KMS-11 (cell line): ENCODE measurements at regions not wholly inside any gene's neighbourhood (a gene's known extent, or its start where the extent isn't known, plus 50 kb on each side); places are given as distances from the start of the nearest gene placed in this dataset.

Source experiments
- H2AFZ ChIP-seq: fragments of 200-600 bp; sonication (generic); 2 replicates; pipeline ENCODE4 v1.6.1; 2016; ENCODE audit warnings: antibody characterized with exemption, mixed run types, low read depth
- H3K27ac ChIP-seq: fragments of 200-600 bp; sonication (generic); 2 replicates; pipeline ENCODE4 v1.6.1; 2016; ENCODE audit warnings: mild to moderate bottlenecking, mixed run types
- H3K27me3 ChIP-seq: fragments of 200-600 bp; sonication (generic); 2 replicates; pipeline ENCODE4 v1.6.1; 2017; ENCODE audit warnings: mild to moderate bottlenecking, low read depth, mixed run types, moderate library complexity; ENCODE audit not compliant: insufficient read depth
- H3K36me3 ChIP-seq: fragments of 200-600 bp; sonication (generic); 2 replicates; pipeline ENCODE4 v1.6.1; 2017; ENCODE audit warnings: mild to moderate bottlenecking, mixed run types; ENCODE audit not compliant: insufficient read depth
- H3K4me1 ChIP-seq: fragments of 200-600 bp; sonication (generic); 2 replicates; pipeline ENCODE4 v1.6.1; 2016; ENCODE audit warnings: mild to moderate bottlenecking, low read depth, mixed run types; ENCODE audit not compliant: poor library complexity, severe bottlenecking
- H3K4me2 ChIP-seq: fragments of 200-600 bp; sonication (generic); 2 replicates; pipeline ENCODE4 v1.7.0; 2016; ENCODE audit warnings: mild to moderate bottlenecking, mixed run types
- H3K4me3 ChIP-seq: fragments of 200-600 bp; sonication (generic); IDR thresholded peaks from 2 replicates; pipeline ENCODE4 v1.6.1; 2017; ENCODE audit warnings: low read depth, low read length, mixed read lengths; ENCODE audit not compliant: insufficient read depth
- H3K79me2 ChIP-seq: fragments of 200-600 bp; sonication (generic); 2 replicates; pipeline ENCODE4 v1.6.1; 2016; ENCODE audit warnings: low read depth, mixed run types; ENCODE audit not compliant: insufficient read depth
- H3K9ac ChIP-seq: fragments of 200-600 bp; sonication (generic); 2 replicates; pipeline ENCODE4 v1.6.1; 2016; ENCODE audit warnings: mild to moderate bottlenecking, mixed run types
- H4K20me1 ChIP-seq: fragments of 200-600 bp; sonication (generic); 2 replicates; pipeline ENCODE4 v1.6.1; 2016; ENCODE audit warnings: mild to moderate bottlenecking, mixed run types; ENCODE audit not compliant: insufficient read depth
- CTCF ChIP-seq: fragments of 200-600 bp; sonication (generic); conservative IDR thresholded peaks from 2 replicates; pipeline ENCODE4 v1.6.1; 2017; ENCODE audit warnings: low read depth, mild to moderate bottlenecking, antibody characterized with exemption, low read length, moderate library complexity, mixed read lengths

GRCh38 chr11:103546236-103546635 lies 437.0 kb downstream of the DYNC2H1 start:
- H3K27ac ChIP-seq: no peak overlapping the region
- no peaks in the 10 kb centered on the region for H3K36me3 ChIP-seq
- H3K4me1 ChIP-seq: no peaks in the 10 kb centered on the region
- H4K20me1 ChIP-seq: no peaks in the 10 kb centered on the region
- H3K9ac ChIP-seq: no peak overlapping the region
- no peaks in the 10 kb centered on the region for H3K79me2 ChIP-seq
- no peak overlapping the region for H3K4me2 ChIP-seq
- H3K4me3 ChIP-seq: no peak overlapping the region
- H2AFZ ChIP-seq: no peak overlapping the region
- TF ChIP-seq CTCF: no peak
- no peaks in the 10 kb centered on the region for H3K27me3 ChIP-seq

GRCh38 chr11:103547024-103547423 lies 437.8 kb downstream of the DYNC2H1 start:
- Histone ChIP-seq H3K79me2 (no peaks in the 10 kb centered on the region), H2AFZ (no peak overlapping the region), H3K36me3 (no peaks in the 10 kb centered on the region), H3K9ac (no peak overlapping the region), H4K20me1 (no peaks in the 10 kb centered on the region), H3K27me3 (no peaks in the 10 kb centered on the region), H3K4me3 (no peak overlapping the region), H3K27ac (no peak overlapping the region), H3K4me2 (no peak overlapping the region), H3K4me1 (no peaks in the 10 kb centered on the region)
- no peak for TF ChIP-seq CTCF

GRCh38 chr11:103547691-103548090 lies 438.5 kb downstream of the DYNC2H1 start:
- Histone ChIP-seq H3K4me2 (no peak overlapping the region), H2AFZ (no peak overlapping the region), H3K4me1 (no peaks in the 10 kb centered on the region), H3K27me3 (no peaks in the 10 kb centered on the region), H3K36me3 (no peaks in the 10 kb centered on the region), H3K4me3 (no peak overlapping the region), H4K20me1 (no peaks in the 10 kb centered on the region), H3K27ac (no peak overlapping the region), H3K9ac (no peak overlapping the region), H3K79me2 (no peaks in the 10 kb centered on the region)
- no peak for TF ChIP-seq CTCF

GRCh38 chr11:103548838-103549237 lies 439.6 kb downstream of the DYNC2H1 start:
- Histone ChIP-seq H4K20me1 (no peaks in the 10 kb centered on the region), H3K36me3 (no peaks in the 10 kb centered on the region), H3K4me1 (no peaks in the 10 kb centered on the region), H3K4me3 (no peak overlapping the region), H3K9ac (no peak overlapping the region), H2AFZ (no peak overlapping the region), H3K27ac (no peak overlapping the region), H3K4me2 (no peak overlapping the region), H3K79me2 (no peaks in the 10 kb centered on the region), H3K27me3 (no peaks in the 10 kb centered on the region)
- no peak for TF ChIP-seq CTCF

GRCh38 chr11:103550811-103551210 lies 441.6 kb downstream of the DYNC2H1 start:
- Histone ChIP-seq H3K4me2 (no peak overlapping the region), H3K27ac (no peak overlapping the region), H4K20me1 (no peaks in the 10 kb centered on the region), H3K4me1 (no peaks in the 10 kb centered on the region), H3K4me3 (no peak overlapping the region), H3K36me3 (no peaks in the 10 kb centered on the region), H3K9ac (no peak overlapping the region), H2AFZ (no peak overlapping the region), H3K27me3 (no peaks in the 10 kb centered on the region), H3K79me2 (no peaks in the 10 kb centered on the region)
- no peak for TF ChIP-seq CTCF
